Upper lobe of left lung (tissue), 6 donors: ENCODE measurements at regions not wholly inside any gene's neighbourhood (a gene's known extent, or its start where the extent isn't known, plus 50 kb on each side); places are given as distances from the start of the nearest gene placed in this dataset.

Source experiments
- ATAC-seq, 2 donors: fragments of 200-7000 bp; cut with Tn5 transposase; one replicate each; pipeline ENCODE4 v1.9.1; 2022; ENCODE audit warnings: mild to moderate bottlenecking in 2 of 2, moderate library complexity in 2 of 2; ENCODE audit not compliant: low FRiP score in 2 of 2
- DNase-seq, 2 donors: peaks; one replicate each; pipeline ENCODE4 v3.0.0-alpha.2; 2019 to 2020
- H3K27ac ChIP-seq, 4 donors: fragments of 200-600 bp; sonication (generic); one replicate each; pipeline ENCODE4 v1.5.1; 2016 to 2019
- H3K27me3 ChIP-seq, 4 donors: fragments of 200-600 bp; sonication (generic); one replicate each; pipeline ENCODE4 v1.5.1; 2017 to 2019
- H3K36me3 ChIP-seq, 4 donors: fragments of 200-600 bp; sonication (generic); one replicate each; pipeline ENCODE4 v1.5.1; 2016 to 2019
- H3K4me1 ChIP-seq, 4 donors: fragments of 200-600 bp; sonication (generic); one replicate each; pipeline ENCODE4 v1.5.1; 2018 to 2019
- H3K4me3 ChIP-seq, 4 donors: fragments of 200-600 bp; sonication (generic); one replicate each; pipeline ENCODE4 v1.5.1; 2017 to 2019; ENCODE audit warnings: mild to moderate bottlenecking in 2 of 4, moderate library complexity in 1 of 4
- H3K9me3 ChIP-seq, 4 donors: fragments of 200-600 bp; sonication (generic); one replicate each; pipeline ENCODE4 v1.5.1; 2018 to 2019
- EP300 ChIP-seq, 4 donors: sonication (generic); formaldehyde crosslinking; IDR thresholded peaks; one replicate each; pipeline ENCODE4 v1.5.1; 2017; ENCODE audit warnings: antibody characterized with exemption in 4 of 4, control low read depth in 2 of 4
- POLR2A ChIP-seq, 4 donors: fragments of 450-650 bp; IDR thresholded peaks; one replicate each; pipeline ENCODE4 v1.5.1; 2016 to 2017; ENCODE audit warnings: antibody characterized with exemption in 4 of 4, mild to moderate bottlenecking in 2 of 4
- POLR2AphosphoS5 ChIP-seq, 2 donors: sonication (generic); formaldehyde crosslinking; IDR thresholded peaks; one replicate each; pipeline ENCODE4 v1.5.1; 2017; ENCODE audit warnings: antibody characterized with exemption in 2 of 2
- WGBS, 2 donors: methylation state at CpG; one replicate each; pipeline ENCODE4 v1.1.5; 2017 to 2018; 5-methylcytosine and 5-hydroxymethylcytosine counted together
- TF ChIP-seq, protein P1 (sequence below), 6 experiments: fragments of 450-650 bp in 4 of 6; fragments of 200-600 bp in 2 of 6; sonication (generic) in 2 of 6; IDR thresholded peaks; one replicate each; pipeline ENCODE4 v1.5.1; 2016 to 2019; ENCODE audit warnings: antibody characterized with exemption in 6 of 6
- donor health status: DM: no; HTN: no; CAD: no; lungs with moderate emphysema.
- donor health status: DM: no; HTN: yes; CAD: no; lungs with severe emphysema.

DNA sequence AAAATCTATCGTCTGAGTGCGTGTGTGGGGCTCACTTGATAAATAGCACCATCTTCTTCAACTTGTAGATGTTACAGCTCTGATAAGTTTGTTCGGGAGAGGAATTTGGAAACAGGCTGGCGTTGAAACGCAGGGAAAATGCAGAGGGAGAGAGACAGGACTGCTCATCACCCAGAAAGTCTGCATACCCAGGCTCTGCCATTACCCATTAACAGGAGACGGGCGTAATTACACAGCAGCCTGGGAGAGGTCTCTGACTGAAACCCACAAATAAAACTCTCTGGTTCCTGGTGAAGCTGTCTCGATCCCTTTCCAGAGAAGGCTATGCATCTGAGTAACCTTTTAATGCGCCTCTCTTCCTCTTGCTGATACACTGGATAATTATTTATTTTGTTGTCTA is 547.3 kb downstream of the BCL11B start:
- WGBS, 2 donors, result 61 to 62% methylated on average over 9 of the region's 9 CpGs

DNA sequence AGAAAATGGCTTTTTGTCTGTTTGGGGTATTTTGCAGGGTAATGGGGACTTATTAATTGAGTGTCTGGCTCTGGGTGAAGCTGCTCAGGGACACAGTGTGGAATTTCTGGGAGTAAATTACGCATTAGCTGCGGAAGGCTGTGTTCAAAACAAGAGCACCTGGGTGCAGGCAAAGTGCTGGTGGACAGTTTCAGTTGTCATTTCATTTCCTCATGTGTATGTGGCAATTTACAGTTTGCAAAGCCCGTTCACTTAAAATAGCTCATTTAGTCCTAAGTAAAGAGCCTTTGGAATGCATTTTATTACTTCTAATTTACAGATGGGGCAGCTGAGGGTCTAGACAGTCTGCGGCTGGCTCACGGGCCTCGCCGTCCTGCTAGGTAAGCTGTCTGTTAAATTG is 546.8 kb downstream of the BCL11B start:
- WGBS, 2 donors, result 75 to 78% methylated on average over 7 of the region's 7 CpGs
- DNase-seq (no peak), ATAC-seq (no peak)

More for the DNA sequence above, 547.3 kb downstream of the BCL11B start:
- no peak overlapping the region for H3K27ac ChIP-seq
- H3K27me3 ChIP-seq, result no peaks in the 10 kb centered on the region
- H3K4me3 ChIP-seq, result no peak overlapping the region
- TF ChIP-seq, protein P1, sequence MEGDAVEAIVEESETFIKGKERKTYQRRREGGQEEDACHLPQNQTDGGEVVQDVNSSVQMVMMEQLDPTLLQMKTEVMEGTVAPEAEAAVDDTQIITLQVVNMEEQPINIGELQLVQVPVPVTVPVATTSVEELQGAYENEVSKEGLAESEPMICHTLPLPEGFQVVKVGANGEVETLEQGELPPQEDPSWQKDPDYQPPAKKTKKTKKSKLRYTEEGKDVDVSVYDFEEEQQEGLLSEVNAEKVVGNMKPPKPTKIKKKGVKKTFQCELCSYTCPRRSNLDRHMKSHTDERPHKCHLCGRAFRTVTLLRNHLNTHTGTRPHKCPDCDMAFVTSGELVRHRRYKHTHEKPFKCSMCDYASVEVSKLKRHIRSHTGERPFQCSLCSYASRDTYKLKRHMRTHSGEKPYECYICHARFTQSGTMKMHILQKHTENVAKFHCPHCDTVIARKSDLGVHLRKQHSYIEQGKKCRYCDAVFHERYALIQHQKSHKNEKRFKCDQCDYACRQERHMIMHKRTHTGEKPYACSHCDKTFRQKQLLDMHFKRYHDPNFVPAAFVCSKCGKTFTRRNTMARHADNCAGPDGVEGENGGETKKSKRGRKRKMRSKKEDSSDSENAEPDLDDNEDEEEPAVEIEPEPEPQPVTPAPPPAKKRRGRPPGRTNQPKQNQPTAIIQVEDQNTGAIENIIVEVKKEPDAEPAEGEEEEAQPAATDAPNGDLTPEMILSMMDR (IDR thresholded peaks at IDR 0.05), result no peak
- TF ChIP-seq EP300 (IDR thresholded peaks at IDR 0.05) (no peak), POLR2AphosphoS5 (IDR thresholded peaks at IDR 0.05) (no peak), POLR2A (IDR thresholded peaks at IDR 0.05) (no peak)
- DNase-seq (no peak), ATAC-seq (no peak)
- H3K4me1 ChIP-seq, result no peaks in the 10 kb centered on the region
- H3K9me3 ChIP-seq, result no peaks in the 10 kb centered on the region
- no peaks in the 10 kb centered on the region for H3K36me3 ChIP-seq

DNA sequence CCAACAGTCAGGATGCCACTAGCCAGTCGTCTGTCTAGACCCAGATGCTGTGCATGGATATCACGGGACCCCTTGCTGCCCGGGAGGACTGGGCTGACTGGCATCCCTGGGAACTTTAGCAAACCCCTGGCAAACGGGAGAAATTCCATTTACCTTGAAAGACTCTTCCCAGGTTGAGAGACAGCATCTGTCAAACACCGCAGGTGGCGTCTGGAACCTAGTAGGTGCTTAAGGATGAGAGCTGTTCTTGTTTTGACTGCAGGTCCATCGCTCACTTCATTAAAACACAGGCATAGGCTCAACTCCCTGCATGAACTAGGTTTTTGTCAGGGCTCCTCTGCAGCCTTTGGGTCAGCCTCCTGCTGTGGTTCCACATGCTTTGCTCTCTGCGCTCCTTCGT is 546.3 kb downstream of the BCL11B start:
- Histone ChIP-seq H3K27ac (no peak overlapping the region), H3K4me3 (no peak overlapping the region), H3K4me1 (no peaks in the 10 kb centered on the region), H3K9me3 (no peaks in the 10 kb centered on the region), H3K27me3 (no peaks in the 10 kb centered on the region), H3K36me3 (no peaks in the 10 kb centered on the region)
- no peak for DNase-seq
- 77 to 81% methylated on average over 9 of the region's 9 CpGs for WGBS, 2 donors
- ATAC-seq, result no peak
- no peak for TF ChIP-seq POLR2AphosphoS5 (IDR thresholded peaks at IDR 0.05)
- TF ChIP-seq, protein P1 (IDR thresholded peaks at IDR 0.05), result no peak
- TF ChIP-seq EP300 (IDR thresholded peaks at IDR 0.05), result no peak
- TF ChIP-seq POLR2A (IDR thresholded peaks at IDR 0.05), result no peak

More for the DNA sequence above, 546.8 kb downstream of the BCL11B start:
- no peaks in the 10 kb centered on the region for H3K4me1 ChIP-seq
- no peak overlapping the region for H3K27ac ChIP-seq
- no peak overlapping the region for H3K4me3 ChIP-seq
- TF ChIP-seq, protein P1 (IDR thresholded peaks at IDR 0.05), result no peak
- no peak for TF ChIP-seq POLR2AphosphoS5 (IDR thresholded peaks at IDR 0.05)
- H3K36me3 ChIP-seq, result no peaks in the 10 kb centered on the region
- no peaks in the 10 kb centered on the region for H3K27me3 ChIP-seq
- H3K9me3 ChIP-seq, result no peaks in the 10 kb centered on the region

DNA sequence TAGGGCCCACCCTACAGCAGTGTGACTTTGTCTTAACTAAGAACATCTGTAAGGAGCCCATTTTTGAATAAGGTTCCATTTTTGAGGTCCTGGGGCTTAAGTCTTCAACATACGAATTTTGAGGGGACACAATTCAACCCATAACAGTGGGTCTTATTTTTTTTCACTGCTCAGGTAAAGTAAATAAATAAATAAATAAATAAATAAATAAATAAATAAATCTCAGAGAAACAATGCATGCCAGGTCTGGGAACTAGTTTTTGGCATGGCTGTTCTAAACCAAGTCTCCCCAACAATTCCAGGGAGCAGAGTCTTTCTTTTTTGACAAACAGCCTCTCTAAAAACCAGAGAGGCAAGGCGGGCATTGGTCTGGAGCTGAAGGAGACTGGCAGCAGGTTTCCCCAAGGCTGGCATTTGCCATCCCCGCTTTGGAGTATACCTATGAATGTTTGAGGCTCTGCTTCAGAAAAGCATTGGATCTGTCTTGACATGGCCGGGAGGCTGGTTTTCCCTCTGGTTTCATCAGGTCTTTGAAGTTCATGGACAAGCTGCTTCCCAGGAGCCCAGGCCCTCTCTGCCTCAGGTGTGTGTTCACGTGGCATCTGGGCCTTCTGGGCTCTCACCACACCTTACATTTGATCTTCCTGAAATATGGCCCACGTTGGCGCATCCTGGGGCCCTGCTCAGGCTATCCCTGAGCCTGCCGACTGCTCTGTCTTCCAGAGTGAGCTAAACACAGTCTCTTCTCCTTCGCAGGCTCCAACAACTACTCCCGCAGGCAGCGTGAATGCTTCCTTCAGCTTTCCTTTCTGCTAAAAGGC is 545.2 kb downstream of the BCL11B start:
- H3K27ac ChIP-seq, result no peak overlapping the region
- TF ChIP-seq EP300 (IDR thresholded peaks at IDR 0.05) (no peak), POLR2AphosphoS5 (IDR thresholded peaks at IDR 0.05) (no peak), POLR2A (IDR thresholded peaks at IDR 0.05) (no peak)
- TF ChIP-seq, protein P1 (IDR thresholded peaks at IDR 0.05), result no peak
- no peak for DNase-seq
- no peaks in the 10 kb centered on the region for H3K36me3 ChIP-seq
- H3K4me3 ChIP-seq, result no peak overlapping the region
- H3K9me3 ChIP-seq, result no peaks in the 10 kb centered on the region
- WGBS, 2 donors, result 79 to 89% methylated on average over 9 to 11 of the region's 11 CpGs
- no peak for ATAC-seq
- no peaks in the 10 kb centered on the region for H3K4me1 ChIP-seq
- no peaks in the 10 kb centered on the region for H3K27me3 ChIP-seq

DNA sequence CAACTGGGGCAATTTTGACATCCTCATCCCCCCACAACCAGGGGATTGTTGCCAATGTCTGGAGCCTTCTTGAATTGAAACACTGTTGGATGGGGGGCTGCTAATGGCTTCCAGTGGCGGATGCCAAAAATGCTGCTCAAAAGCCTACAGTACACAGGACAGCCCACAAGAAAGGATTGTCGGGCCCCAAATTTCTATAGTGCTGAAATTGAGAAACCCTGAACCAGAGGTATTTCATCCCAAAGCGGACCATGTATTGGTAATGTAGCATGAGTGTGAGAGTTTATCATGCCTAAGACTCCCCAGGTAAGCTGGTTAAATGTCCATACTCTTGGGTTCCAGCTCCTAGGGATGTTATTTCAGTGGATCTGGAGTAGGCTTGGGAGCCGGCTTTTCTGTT is 544.0 kb downstream of the BCL11B start:
- Histone ChIP-seq H3K4me3 (no peak overlapping the region), H3K9me3 (no peaks in the 10 kb centered on the region), H3K4me1 (no peaks in the 10 kb centered on the region), H3K27me3 (no peaks in the 10 kb centered on the region), H3K36me3 (no peaks in the 10 kb centered on the region), H3K27ac (no peak overlapping the region)
- WGBS, 2 donors, result 90 to 95% methylated on average over 3 to 4 of the region's 4 CpGs
- DNase-seq (no peak), ATAC-seq (no peak)
- TF ChIP-seq, protein P1 (IDR thresholded peaks at IDR 0.05), result no peak
- TF ChIP-seq POLR2A (IDR thresholded peaks at IDR 0.05) (no peak), POLR2AphosphoS5 (IDR thresholded peaks at IDR 0.05) (no peak), EP300 (IDR thresholded peaks at IDR 0.05) (no peak)
